HuH-7.5 (cell line): ENCODE measurements at regions not wholly inside any gene's neighbourhood (a gene's known extent, or its start where the extent isn't known, plus 50 kb on each side); places are given as distances from the start of the nearest gene placed in this dataset.

Experiments used
- DNase-seq: peaks from one replicate; pipeline ENCODE4 v3.0.0; 2011; ENCODE audit warnings: low spot score

- no peak for DNase-seq
Observed at GRCh38 chr5:173763410-173763809, 124.7 kb upstream of the CPEB4 start.

- DNase-seq: peak; percentile 41
Observed at GRCh38 chr5:173764332-173765028, 123.7 kb upstream of the CPEB4 start.

DNA sequence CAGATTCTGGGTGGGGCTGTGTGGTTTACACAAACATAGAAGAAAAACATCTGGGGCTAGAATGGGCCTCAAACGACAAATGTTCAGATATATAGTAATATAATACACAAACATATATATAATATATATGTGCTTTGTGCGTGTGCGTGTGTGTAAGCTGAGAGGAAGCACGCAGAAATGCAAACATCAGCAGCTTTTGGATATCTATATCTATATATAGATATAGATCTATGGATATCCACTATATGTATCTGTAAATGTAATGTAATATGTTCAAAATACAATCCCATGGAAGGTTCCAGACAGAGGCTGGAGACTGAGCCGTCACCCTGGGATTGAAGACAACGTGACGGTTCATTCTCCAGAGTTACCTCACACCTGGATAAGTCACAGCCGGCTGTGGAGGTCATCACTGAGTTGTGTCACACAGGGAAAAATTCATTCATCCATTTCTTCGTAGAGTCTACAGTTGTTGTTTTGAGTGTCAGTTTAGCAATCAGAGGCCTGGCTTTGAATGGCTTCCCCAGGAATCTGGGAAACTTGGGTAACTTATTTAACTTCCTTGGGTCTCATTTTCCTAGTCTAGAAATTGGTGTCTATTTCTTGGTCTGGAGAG, 123.0 kb upstream of the CPEB4 start:
- DNase-seq: no peak

GRCh38 chr5:173765661-173766060, 122.5 kb upstream of the CPEB4 start:
- DNase-seq: no peak

- DNase-seq: no peak
Observed at GRCh38 chr5:173767574-173768266, 120.4 kb upstream of the CPEB4 start.

DNA sequence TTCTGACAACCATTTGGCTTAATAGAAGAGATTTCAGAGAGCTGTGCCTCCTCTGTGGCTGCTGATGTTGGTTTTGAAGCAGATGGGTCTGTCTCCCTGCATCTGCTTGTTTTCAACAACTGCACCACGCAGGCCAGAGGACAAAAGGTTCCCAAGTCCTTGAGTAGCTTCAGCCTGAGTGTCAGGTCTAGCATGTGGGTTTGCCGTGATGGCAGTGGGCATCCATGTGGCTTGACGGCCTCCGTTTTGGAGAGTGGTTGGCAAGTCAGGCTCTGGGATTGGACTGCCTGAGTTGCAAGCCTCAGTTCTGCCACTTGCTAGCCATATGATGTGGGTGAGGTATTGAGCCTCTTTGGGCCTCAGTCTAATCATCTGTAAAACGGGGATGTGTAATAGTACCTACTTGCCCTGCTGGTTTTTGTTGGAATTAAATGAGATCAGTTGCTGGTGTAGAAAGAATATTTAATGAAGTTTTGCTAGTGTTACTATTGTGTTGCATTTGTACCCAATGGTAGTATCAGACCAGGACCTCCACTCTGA, 119.8 kb upstream of the CPEB4 start:
- no peak for DNase-seq

- no peak for DNase-seq
Observed at GRCh38 chr5:173768891-173769290, 119.3 kb upstream of the CPEB4 start.

DNA sequence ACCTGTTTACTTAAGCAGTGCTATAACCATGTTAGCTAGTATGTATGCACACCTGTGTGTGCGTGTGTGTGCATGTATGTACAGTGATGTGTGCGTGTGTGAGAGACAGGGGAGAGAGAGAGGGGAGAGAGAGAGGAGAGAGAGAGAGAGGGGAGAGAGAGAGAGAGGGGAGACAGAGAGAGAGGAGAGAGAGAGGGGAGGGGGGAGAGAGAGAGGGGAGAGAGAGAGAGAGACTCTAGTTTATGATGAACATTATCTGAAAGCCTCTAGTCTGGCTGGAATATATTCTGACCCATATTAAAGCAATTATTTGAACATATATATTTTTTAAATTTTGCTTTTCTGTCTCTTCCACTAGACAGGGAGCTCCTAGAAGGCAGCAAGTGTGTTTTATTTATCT, 117.5 kb upstream of the CPEB4 start:
- no peak for DNase-seq

- no peak for DNase-seq
Observed at GRCh38 chr5:173771121-173771724, 116.9 kb upstream of the CPEB4 start.

GRCh38 chr5:173771725-173772383, 116.3 kb upstream of the CPEB4 start:
- no peak for DNase-seq

DNA sequence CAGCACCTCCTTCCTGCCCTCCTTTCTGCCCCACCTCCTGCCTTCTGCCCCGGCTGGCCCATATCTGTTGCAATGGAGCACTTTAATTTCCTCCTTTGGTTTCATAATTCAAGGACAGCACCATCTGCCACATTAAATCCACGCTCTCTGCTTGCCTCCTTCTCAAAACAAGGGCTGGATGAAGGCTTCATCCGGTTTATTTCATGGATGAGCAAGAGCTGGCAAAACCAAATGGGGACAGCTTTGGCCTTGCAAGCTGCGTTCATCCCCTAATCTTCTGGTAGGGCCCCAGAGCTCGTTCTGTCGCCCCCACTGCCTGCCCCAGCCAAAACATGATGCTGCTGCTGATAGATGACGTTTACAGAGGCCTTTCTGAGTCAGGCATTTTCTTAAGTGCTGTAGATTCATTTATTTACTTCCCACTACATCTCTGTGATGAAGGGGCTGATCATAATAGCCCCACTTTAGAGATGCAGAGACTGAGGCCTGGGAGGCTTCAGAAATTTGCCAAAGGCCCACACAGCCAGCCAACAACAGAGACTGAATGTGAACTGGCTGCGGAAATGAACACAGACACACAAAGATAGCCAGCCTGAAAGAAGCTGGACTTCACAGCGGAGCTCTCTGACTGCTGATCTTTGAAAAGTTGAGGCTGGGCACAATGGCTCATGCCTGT, 115.6 kb upstream of the CPEB4 start:
- no peak for DNase-seq

DNA sequence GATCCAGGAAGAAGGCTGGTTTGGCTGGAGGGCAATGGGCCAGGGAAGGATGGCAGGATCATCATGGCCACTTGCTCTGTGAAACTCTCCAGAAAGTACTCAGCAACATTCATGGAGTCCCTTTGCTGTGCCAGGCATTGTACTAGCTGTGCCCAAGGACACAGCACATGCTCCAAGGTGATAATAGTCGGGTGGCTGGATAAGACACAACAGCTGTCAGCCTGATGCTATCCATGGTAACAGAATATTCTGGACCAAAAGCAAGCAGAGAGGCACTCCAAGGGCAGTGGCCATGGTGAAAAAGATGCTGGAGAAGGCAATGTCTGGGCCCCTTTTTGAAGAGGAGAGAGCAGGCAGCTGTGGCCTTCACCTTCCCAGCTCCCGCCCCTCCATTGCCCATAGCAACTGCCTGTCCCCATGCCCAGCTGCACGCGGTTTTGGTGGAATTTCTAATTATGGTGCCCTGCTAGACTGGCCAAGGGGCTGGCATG, 113.8 kb upstream of the CPEB4 start:
- no peak for DNase-seq

DNA sequence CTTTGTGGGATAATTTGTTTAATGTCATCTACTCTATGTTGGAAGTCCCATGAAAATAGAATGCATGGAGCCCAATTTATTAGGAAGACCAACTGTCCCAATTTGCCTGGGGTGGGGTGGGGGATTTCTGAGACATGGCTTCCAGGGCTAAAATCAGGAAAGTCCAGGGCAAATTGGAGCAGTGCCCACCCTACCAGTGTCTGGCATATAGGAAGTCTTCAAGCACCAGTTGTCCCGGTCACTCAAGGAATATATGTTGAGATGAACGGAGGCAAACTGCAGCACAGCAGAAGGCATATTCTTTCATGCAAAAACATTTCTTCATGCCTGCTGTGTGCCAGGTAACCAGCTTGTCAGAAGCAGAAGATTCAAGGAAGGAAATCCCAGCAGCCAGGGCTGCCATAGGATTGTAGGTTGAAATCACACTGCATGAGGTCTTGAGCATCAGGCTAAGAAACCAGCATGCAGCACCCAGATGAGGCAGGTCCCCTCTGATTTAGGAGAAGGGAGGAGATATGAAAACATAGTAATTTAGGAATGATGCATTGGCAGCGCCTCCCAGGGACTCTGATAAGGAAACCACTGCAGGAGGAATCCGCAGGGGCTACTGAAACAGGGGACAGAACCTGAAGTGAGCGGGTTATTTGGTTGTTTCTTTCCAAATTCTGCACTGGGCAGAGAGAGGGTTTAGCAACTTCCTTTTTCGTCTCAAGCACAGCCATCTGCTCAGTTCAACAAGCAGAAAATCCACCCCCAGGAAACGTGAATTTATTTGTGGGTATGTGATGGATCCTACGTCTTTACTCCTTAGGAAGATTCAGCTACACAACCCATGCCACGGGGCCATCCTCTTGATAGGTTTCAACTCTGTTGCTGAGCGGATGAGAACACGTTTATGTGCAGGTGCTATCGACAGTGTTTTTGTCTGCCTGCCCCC, 112.6 kb upstream of the CPEB4 start:
- DNase-seq: no peak

DNA sequence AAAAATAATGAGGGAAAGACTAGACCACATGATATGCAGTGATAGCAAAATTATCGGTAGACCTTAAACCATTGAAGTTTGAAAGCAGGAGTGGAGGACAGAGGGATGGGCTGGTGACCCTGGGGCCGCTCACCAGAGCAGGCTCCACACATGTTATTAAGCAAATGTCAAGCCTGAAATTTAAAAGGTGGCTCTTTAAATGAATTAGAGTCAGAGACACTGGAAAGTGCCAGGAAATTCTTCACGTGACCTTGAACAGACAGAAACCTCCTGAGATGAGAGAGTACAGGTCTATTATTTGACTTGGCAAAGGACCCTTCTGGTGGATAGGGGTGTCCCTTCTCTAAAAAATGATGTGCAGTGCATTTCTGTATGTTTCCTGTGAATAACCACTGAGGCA, 111.0 kb upstream of the CPEB4 start:
- no peak for DNase-seq

GRCh38 chr5:173777674-173778073, 110.5 kb upstream of the CPEB4 start:
- no peak for DNase-seq

DNA sequence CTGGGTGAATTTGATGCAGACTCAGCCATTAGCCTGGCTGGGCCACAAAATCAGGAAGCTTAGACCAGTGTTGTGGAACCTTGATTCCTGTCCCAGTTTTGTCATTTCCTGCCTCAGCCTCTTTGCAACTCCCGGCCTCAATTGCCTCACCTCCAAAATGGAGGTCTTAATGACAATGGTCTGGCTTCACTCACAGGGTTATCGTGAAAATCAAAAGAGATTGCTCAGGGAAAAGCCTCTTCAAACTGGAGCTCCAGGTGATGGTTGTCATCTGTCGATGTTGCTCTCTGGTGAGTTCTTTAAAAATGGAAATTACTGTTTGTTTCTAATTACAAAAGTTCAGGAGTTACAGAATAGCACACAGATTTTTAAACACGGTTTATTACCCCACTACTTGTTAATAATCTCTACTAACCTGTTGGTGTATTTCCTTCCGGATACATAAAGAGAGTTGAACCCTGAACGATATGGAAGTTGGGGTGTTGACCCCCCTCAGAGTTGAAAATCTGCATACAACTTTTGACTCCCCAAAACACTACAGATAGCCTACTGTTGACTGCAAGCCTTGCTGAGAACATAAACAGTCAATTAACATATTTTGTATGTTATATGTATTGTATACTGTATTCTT, 109.9 kb upstream of the CPEB4 start:
- no peak for DNase-seq

GRCh38 chr5:173778784-173779304, 109.3 kb upstream of the CPEB4 start:
- DNase-seq: no peak

DNA sequence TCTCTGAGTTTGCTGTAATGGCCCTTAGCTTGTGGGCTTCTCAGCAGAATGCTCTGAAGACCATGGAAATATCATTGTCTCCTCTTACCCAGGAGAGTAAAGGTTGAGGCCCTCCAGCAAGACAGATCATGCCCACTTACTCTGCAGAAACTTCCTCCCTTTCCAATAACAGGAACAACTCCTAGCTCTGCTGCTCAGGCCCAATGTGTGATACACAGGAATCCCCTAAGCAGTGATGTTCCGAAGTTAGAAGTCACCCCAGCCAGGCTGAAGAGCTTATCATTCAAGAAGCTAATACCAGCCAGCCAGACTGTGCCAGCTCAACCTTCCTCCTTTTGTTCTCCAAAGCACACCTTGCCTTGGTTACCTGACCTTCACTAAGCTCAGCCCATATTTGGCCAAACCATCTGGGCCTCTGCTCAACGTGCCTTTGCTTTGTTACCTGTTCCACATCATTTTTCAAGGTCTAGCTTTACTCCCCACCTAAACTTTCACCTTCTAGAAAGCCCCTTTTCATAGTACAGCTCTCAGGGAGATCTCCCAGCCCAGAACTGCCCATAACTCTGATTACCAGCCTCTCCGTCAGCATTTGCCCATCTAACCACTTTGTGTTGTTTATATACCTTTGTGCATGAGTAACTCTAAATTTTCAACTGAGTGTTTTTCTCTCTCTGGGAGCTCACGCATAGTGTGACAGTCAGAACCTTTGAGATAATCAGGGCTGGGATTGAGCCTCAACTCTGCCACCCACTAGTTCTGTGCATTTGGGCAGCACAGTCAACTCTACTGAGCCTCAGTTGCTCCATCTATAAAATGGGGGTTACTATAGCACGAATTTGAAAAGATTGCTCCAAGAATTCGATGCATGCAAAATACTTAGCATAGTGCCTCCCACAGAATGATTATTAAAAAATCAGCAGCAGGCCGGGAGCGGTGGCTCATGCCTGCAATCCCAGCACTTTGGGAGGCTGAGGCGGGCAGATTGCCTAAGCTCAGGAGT, 107.6 kb upstream of the CPEB4 start:
- DNase-seq: no peak
